Tibial artery (tissue), 4 donors: ENCODE measurements at regions not wholly inside any gene's neighbourhood (a gene's known extent, or its start where the extent isn't known, plus 50 kb on each side); places are given as distances from the start of the nearest gene placed in this dataset.

Experiments used
- DNase-seq, 2 donors: peaks; one replicate each; pipeline ENCODE4 v3.0.0-alpha.2; 2019
- H3K27ac ChIP-seq, 2 donors: fragments of 200-600 bp; sonication (generic) in 1 of 2; 1 replicate in 1 of 2; 2 replicates in 1 of 2; pipeline ENCODE4 v1.5.1; 2018 to 2019; ENCODE audit warnings: mild to moderate bottlenecking in 1 of 2
- H3K27me3 ChIP-seq, 2 donors: fragments of 200-600 bp; sonication (generic) in 1 of 2; one replicate each; pipeline versions ENCODE4 v1.5.1 to v1.6.0; 2016 to 2019
- H3K36me3 ChIP-seq, 3 donors: fragments of 200-600 bp; sonication (generic) in 2 of 3; one replicate each; pipeline ENCODE4 v1.5.1; 2016 to 2019; ENCODE audit warnings: mild to moderate bottlenecking in 2 of 3
- H3K4me1 ChIP-seq, 4 donors: fragments of 200-600 bp; sonication (generic) in 2 of 4; 1 replicate in 3 of 4; 2 replicates in 1 of 4; pipeline ENCODE4 v1.5.1; 2016 to 2019
- H3K4me3 ChIP-seq, 2 donors: fragments of 200-600 bp; sonication (generic) in 1 of 2; 1 replicate in 1 of 2; 2 replicates in 1 of 2; pipeline ENCODE4 v1.5.1; 2018 to 2019; ENCODE audit warnings: mild to moderate bottlenecking in 2 of 2
- H3K9me3 ChIP-seq, 3 donors: fragments of 200-600 bp; sonication (generic) in 1 of 3; one replicate each; pipeline ENCODE4 v1.5.1; 2016 to 2019
- intact Hi-C: fragments of 100-400 bp; cut with DNase I; formaldehyde crosslinking; loops from one replicate; pipeline ENCODE4 v1.15.0; 2023; ENCODE audit warnings: low total_unique reads
- TF ChIP-seq, protein P1 (sequence below), 2 experiments: fragments of 200-600 bp in 1 of 2; fragments of 450-650 bp in 1 of 2; IDR thresholded peaks; one replicate each; pipeline ENCODE4 v1.5.1; 2017 to 2019; ENCODE audit warnings: antibody characterized with exemption in 2 of 2, mild to moderate bottlenecking in 1 of 2, moderate library complexity in 1 of 2

DNA sequence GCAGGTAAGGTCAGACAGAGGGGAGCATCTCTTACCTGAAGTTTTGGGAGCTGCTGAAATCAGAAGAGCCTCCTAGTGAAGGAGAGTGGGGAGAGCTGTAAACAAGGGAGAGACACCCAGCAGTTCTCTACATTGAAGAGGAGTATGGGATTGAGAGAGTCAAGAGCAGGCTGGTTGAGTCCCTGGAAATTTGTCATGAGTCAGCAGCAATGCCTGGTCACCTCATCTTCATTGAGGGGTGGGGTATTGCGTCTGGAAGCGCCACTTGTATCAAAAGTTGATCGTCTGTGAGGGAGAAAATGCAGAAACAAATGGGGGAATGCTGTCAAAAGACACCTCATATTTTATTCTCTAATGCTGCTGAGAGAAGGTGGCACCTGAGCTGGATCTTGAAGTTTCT is 256.6 kb upstream of the CFAP20DC start:
- intact Hi-C loops: no loop called here
- no peaks in the 10 kb centered on the region for H3K36me3 ChIP-seq
- TF ChIP-seq, protein P1, sequence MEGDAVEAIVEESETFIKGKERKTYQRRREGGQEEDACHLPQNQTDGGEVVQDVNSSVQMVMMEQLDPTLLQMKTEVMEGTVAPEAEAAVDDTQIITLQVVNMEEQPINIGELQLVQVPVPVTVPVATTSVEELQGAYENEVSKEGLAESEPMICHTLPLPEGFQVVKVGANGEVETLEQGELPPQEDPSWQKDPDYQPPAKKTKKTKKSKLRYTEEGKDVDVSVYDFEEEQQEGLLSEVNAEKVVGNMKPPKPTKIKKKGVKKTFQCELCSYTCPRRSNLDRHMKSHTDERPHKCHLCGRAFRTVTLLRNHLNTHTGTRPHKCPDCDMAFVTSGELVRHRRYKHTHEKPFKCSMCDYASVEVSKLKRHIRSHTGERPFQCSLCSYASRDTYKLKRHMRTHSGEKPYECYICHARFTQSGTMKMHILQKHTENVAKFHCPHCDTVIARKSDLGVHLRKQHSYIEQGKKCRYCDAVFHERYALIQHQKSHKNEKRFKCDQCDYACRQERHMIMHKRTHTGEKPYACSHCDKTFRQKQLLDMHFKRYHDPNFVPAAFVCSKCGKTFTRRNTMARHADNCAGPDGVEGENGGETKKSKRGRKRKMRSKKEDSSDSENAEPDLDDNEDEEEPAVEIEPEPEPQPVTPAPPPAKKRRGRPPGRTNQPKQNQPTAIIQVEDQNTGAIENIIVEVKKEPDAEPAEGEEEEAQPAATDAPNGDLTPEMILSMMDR (IDR thresholded peaks at IDR 0.05): no peak
- H3K27ac ChIP-seq: no peak overlapping the region
- H3K4me1 ChIP-seq: no peaks in the 10 kb centered on the region
- no peak overlapping the region for H3K4me3 ChIP-seq
- no peaks in the 10 kb centered on the region for H3K9me3 ChIP-seq
- no peak for DNase-seq
- H3K27me3 ChIP-seq: no peaks in the 10 kb centered on the region

DNA sequence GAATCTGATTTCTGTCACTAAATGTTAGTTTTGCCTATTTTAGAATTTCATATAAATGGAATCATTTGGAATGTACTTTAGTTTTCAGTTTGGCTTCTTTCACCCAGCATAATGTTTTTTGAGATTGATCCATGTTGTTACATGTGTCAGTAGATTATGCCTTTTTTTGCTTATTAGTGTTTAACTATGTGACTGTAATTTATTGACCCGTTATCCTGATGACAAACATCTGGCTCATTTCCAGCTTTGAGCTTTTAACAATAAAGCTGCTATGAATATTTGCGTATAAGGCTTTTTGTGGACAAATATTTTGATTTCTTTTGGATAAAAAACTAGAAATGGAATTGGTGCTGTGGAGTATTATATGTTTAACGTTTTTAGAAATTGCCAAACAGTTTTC is 254.5 kb upstream of the CFAP20DC start:
- Histone ChIP-seq H3K27ac (no peak overlapping the region), H3K4me1 (no peaks in the 10 kb centered on the region), H3K27me3 (no peaks in the 10 kb centered on the region), H3K9me3 (no peaks in the 10 kb centered on the region), H3K36me3 (no peaks in the 10 kb centered on the region), H3K4me3 (no peak overlapping the region)
- intact Hi-C loops: no loop called here
- TF ChIP-seq, protein P1 (IDR thresholded peaks at IDR 0.05): no peak
- no peak for DNase-seq

DNA sequence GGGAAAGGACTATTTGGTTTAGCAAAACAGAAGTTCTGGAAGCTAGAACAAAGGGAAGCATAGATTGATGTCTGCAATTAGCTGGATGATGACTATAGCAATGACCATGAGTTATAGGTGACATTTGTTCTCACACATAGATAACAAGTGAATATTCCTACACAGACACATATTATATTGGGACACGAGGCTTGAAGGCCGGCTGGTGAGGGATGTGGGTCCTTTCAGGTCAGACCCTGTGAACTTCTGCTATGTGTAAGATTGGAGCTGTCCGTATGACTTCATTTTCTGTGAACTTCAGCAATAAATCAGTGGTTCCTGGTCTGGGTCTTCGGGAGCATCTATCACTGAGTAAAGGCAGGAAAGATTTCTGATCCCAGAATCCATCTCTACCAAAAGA is 253.6 kb upstream of the CFAP20DC start:
- Histone ChIP-seq H3K4me3 (no peak overlapping the region), H3K4me1 (no peaks in the 10 kb centered on the region), H3K36me3 (no peaks in the 10 kb centered on the region), H3K27me3 (no peaks in the 10 kb centered on the region), H3K27ac (no peak overlapping the region), H3K9me3 (no peaks in the 10 kb centered on the region)
- no peak for DNase-seq
- TF ChIP-seq, protein P1 (IDR thresholded peaks at IDR 0.05): no peak
- intact Hi-C loops: no loop called here

DNA sequence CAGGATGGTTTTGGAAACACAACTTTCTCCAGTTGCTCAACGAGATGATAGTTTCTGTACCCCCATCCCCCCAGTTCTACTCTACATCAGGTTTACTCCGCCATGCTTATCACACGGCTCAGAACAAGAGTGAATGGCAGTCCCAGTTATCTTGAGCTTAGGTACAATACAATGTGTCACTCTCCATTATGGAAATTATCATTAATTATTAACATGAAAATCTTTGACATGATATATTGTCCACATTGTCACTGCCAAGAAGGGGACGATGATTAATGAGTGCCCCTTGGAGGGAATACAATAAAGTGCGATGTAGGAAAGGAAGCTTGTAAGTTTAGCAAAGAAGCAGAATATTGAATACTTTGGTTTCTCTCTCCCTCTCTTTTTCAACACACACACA is 252.6 kb upstream of the CFAP20DC start:
- TF ChIP-seq, protein P1 (IDR thresholded peaks at IDR 0.05): no peak
- no peak overlapping the region for H3K4me3 ChIP-seq
- DNase-seq: no peak
- no peaks in the 10 kb centered on the region for H3K36me3 ChIP-seq
- no peaks in the 10 kb centered on the region for H3K9me3 ChIP-seq
- H3K27ac ChIP-seq: no peak overlapping the region
- H3K27me3 ChIP-seq: no peaks in the 10 kb centered on the region
- no peaks in the 10 kb centered on the region for H3K4me1 ChIP-seq
- intact Hi-C loops: no loop called here

DNA sequence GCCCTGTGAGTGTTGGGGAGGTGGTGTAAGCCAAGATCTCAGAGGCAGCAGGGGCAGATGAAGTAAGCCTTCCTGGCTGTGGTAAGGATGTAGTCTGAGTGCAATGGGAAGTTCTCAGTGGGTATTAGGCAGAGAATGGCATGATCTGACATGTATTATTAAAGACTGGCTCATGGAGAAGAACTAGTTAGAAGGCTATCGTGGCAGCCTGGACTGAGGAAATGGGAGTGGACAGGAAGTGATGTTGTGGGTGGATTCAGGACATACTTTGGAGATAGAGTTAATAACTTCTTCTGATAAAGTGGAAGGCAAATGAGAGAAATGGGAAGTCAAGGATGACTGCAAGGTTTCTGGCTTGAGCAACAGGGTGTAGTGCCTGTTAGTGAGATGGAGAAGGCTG is 250.9 kb upstream of the CFAP20DC start:
- TF ChIP-seq, protein P1 (IDR thresholded peaks at IDR 0.05): no peak
- no peaks in the 10 kb centered on the region for H3K9me3 ChIP-seq
- H3K27ac ChIP-seq: no peak overlapping the region
- H3K36me3 ChIP-seq: no peaks in the 10 kb centered on the region
- no peaks in the 10 kb centered on the region for H3K27me3 ChIP-seq
- intact Hi-C loops: no loop called here
- H3K4me1 ChIP-seq: no peaks in the 10 kb centered on the region
- no peak overlapping the region for H3K4me3 ChIP-seq
- no peak for DNase-seq

DNA sequence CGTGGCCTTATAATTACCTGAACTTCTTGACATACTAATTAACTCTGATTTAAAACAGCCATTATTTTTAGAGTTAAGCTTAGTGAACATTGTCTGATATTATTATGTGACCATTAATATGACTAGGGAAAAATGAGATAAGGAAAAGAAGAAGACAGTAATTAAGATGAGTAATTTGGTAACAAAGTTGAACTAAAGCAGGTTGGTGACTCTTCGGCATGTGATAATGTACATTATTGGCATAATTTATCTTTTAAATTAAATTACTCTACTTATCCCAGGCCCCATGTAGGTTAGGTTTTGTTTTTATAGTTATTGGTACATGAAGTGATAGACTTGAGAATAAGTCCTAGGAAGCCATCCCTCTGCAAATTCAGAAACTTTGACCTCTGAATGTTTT is 249.7 kb upstream of the CFAP20DC start:
- Histone ChIP-seq H3K4me3 (no peak overlapping the region), H3K9me3 (no peaks in the 10 kb centered on the region), H3K36me3 (no peaks in the 10 kb centered on the region), H3K27ac (no peak overlapping the region), H3K4me1 (no peaks in the 10 kb centered on the region), H3K27me3 (no peaks in the 10 kb centered on the region)
- TF ChIP-seq, protein P1 (IDR thresholded peaks at IDR 0.05): no peak
- no peak for DNase-seq
- intact Hi-C loops: no loop called here
